ENCODE measurements at regions not wholly inside any gene's neighbourhood (a gene's known extent, or its start where the extent isn't known, plus 50 kb on each side); places are given as distances from the start of the nearest gene placed in this dataset.

DNA sequence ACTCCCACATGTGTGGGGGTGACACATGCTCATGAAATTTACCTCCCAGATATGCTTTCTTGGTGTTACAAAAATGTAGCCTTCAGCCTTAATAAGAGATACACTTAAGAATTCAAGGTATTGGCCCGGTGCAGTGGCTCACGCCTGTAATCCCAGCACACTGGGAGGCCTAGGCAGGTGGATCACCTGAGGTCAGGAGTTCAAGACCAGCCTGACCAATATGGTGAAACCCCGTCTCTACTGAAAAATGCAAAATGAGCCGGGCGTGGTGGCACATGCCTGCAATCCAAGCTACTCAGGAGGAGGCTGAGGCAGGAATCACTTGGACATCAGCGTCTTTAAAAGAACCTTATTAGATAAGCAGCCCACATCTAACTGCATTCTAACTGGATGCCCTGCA is 614.3 kb upstream of the CDH4 start:
- TF ChIP-seq FOXP2 (optimal IDR thresholded peaks at IDR 0.05; ENCODE audit: borderline replicate concordance, extremely low read depth, extremely low read length, insufficient read depth) (no peak), SIN3A (IDR thresholded peaks at IDR 0.05; ENCODE audit: borderline replicate concordance, insufficient read depth, low read length) (no peak), TAF1 (IDR thresholded peaks at IDR 0.05; ENCODE audit: borderline replicate concordance, insufficient read depth, low read length) (no peak), POLR2AphosphoS5 (IDR thresholded peaks at IDR 0.05; ENCODE audit: low read depth, low read length) (no peak)
- TF ChIP-seq, protein P1, sequence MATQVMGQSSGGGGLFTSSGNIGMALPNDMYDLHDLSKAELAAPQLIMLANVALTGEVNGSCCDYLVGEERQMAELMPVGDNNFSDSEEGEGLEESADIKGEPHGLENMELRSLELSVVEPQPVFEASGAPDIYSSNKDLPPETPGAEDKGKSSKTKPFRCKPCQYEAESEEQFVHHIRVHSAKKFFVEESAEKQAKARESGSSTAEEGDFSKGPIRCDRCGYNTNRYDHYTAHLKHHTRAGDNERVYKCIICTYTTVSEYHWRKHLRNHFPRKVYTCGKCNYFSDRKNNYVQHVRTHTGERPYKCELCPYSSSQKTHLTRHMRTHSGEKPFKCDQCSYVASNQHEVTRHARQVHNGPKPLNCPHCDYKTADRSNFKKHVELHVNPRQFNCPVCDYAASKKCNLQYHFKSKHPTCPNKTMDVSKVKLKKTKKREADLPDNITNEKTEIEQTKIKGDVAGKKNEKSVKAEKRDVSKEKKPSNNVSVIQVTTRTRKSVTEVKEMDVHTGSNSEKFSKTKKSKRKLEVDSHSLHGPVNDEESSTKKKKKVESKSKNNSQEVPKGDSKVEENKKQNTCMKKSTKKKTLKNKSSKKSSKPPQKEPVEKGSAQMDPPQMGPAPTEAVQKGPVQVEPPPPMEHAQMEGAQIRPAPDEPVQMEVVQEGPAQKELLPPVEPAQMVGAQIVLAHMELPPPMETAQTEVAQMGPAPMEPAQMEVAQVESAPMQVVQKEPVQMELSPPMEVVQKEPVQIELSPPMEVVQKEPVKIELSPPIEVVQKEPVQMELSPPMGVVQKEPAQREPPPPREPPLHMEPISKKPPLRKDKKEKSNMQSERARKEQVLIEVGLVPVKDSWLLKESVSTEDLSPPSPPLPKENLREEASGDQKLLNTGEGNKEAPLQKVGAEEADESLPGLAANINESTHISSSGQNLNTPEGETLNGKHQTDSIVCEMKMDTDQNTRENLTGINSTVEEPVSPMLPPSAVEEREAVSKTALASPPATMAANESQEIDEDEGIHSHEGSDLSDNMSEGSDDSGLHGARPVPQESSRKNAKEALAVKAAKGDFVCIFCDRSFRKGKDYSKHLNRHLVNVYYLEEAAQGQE (IDR thresholded peaks at IDR 0.05; ENCODE audit: insufficient read depth in 1 of 2, low read depth in 2 of 2, low read length in 2 of 2): no peak

DNA sequence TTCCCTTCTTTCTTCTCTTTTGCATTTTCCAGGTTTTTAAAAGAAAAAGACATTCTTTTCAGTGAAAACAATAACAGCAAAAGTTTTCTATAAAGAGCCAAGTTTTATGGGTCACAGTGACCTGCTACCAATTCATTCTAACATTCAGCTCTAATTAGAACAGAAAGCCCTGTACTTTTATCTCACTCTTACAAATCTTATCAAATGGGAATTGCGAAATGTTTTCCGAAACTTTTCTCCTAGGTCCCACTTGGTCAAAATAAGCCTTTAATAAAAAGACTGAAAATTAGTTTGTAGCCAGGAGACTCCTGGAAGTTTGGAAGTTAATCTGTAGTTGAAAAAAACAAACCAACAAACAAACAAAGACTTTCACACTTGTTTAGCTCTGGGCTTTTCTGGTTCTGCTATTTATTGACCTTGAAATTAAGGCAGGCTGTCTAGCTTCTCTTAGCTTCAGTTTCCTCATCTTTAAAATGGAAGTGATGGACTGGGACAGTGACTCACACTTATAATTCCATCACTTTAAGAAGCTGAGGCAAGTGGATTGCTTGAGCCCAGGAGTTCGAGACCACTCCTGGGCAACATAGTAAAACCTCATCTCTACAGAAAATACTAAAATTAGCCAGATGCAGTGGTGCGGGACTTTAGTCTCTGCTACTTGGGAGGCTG is 613.5 kb upstream of the CDH4 start:
- TF ChIP-seq FOXP2 (optimal IDR thresholded peaks at IDR 0.05; ENCODE audit: borderline replicate concordance, extremely low read depth, extremely low read length, insufficient read depth) (no peak), TAF1 (IDR thresholded peaks at IDR 0.05; ENCODE audit: borderline replicate concordance, insufficient read depth, low read length) (no peak), SIN3A (IDR thresholded peaks at IDR 0.05; ENCODE audit: borderline replicate concordance, insufficient read depth, low read length) (no peak), POLR2AphosphoS5 (IDR thresholded peaks at IDR 0.05; ENCODE audit: low read depth, low read length) (no peak)
- TF ChIP-seq, protein P1 (IDR thresholded peaks at IDR 0.05; ENCODE audit: insufficient read depth in 1 of 2, low read depth in 2 of 2, low read length in 2 of 2): no peak

DNA sequence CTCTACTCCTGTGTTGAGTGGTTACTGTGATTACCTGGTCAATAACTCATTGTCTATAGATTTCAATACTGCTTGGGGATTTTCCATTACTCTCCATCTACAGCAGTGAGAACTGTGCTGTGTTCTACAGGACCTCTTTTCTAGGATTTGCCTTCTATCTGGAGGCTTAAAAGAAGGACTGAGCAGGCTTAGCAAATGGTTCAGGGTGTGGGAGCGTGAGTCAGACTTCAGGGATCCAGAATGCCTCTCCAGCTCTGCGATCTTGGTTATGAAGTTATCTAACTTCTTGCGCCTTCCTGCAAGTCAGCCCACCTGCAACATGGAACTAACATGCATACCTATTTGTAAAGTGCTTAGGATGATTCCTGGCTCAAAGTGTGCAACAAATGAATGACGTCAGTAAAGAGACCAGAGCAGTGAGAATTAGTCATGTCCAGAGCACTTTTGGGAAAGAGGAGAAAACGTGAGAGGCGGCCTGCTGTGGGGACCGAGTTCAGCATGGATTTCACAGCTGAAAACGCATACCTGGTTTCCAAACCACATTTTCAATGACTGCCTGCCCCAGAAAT is 610.1 kb upstream of the CDH4 start:
- TF ChIP-seq, protein P1 (IDR thresholded peaks at IDR 0.05; ENCODE audit: insufficient read depth in 1 of 2, low read depth in 2 of 2, low read length in 2 of 2): no peak
- TF ChIP-seq SIN3A (IDR thresholded peaks at IDR 0.05; ENCODE audit: borderline replicate concordance, insufficient read depth, low read length) (no peak), POLR2AphosphoS5 (IDR thresholded peaks at IDR 0.05; ENCODE audit: low read depth, low read length) (no peak), TAF1 (IDR thresholded peaks at IDR 0.05; ENCODE audit: borderline replicate concordance, insufficient read depth, low read length) (no peak), FOXP2 (optimal IDR thresholded peaks at IDR 0.05; ENCODE audit: borderline replicate concordance, extremely low read depth, extremely low read length, insufficient read depth) (no peak)

DNA sequence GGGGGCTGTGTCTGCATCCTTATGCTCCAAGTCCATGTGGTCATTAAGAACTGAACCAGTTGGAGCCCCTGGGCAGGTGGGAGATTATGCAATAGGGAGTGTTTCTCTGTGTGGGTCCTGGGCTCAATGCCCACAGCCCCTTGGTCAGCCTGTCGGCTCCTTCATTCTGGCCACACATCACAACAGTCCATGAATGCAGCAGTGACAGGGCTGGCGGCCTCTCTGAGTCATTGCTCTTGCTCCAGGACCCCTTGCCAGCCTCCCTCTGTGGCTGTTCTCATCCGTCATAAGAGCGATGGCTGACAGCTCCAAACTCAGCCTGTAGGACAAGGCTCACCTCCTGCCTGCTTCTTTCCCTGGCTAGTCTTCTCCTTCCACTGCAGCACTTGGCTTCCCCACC is 609.5 kb upstream of the CDH4 start:
- no peak for TF ChIP-seq SIN3A (IDR thresholded peaks at IDR 0.05; ENCODE audit: borderline replicate concordance, insufficient read depth, low read length)
- TF ChIP-seq TAF1 (IDR thresholded peaks at IDR 0.05; ENCODE audit: borderline replicate concordance, insufficient read depth, low read length): no peak
- TF ChIP-seq, protein P1 (IDR thresholded peaks at IDR 0.05; ENCODE audit: insufficient read depth in 1 of 2, low read depth in 2 of 2, low read length in 2 of 2): no peak
- no peak for TF ChIP-seq POLR2AphosphoS5 (IDR thresholded peaks at IDR 0.05; ENCODE audit: low read depth, low read length)
- TF ChIP-seq FOXP2 (optimal IDR thresholded peaks at IDR 0.05; ENCODE audit: borderline replicate concordance, extremely low read depth, extremely low read length, insufficient read depth): no peak

All from PFSK-1 (cell line).